Suprapubic skin (tissue), 3 donors: ENCODE measurements at regions not wholly inside any gene's neighbourhood (a gene's known extent, or its start where the extent isn't known, plus 50 kb on each side); places are given as distances from the start of the nearest gene placed in this dataset.

Source experiments
- CTCF ChIP-seq, 2 donors: fragments of 200-600 bp in 1 of 2; fragments of 450-650 bp in 1 of 2; sonication (generic) in 1 of 2; IDR thresholded peaks; one replicate each; pipeline ENCODE4 v1.5.1; 2016 to 2019; ENCODE audit warnings: antibody characterized with exemption in 2 of 2, mild to moderate bottlenecking in 1 of 2, moderate library complexity in 1 of 2
- POLR2AphosphoS5 ChIP-seq, 3 donors: sonication (generic); formaldehyde crosslinking; IDR thresholded peaks; one replicate each; pipeline ENCODE4 v1.6.1; 2017; ENCODE audit warnings: antibody characterized with exemption in 3 of 3

- TF ChIP-seq CTCF (IDR thresholded peaks at IDR 0.05) (no peak), POLR2AphosphoS5 (IDR thresholded peaks at IDR 0.05) (no peak)
Measured at GRCh38 chr12:97160277-97160676, 253.2 kb downstream of the NEDD1 start.
